Gastrocnemius medialis (tissue), 4 donors: ENCODE measurements at regions not wholly inside any gene's neighbourhood (a gene's known extent, or its start where the extent isn't known, plus 50 kb on each side); places are given as distances from the start of the nearest gene placed in this dataset.

Source experiments
- ATAC-seq, 2 donors: fragments of 150-250 bp; one replicate each; pipeline ENCODE4 v1.9.1; 2016
- DNase-seq, 2 donors: peaks; one replicate each; pipeline ENCODE4 v3.0.0-alpha.2; 2019
- H3K27ac ChIP-seq, 4 donors: fragments of 200-600 bp; sonication (generic); 1 replicate in 1 of 4; 2 replicates in 3 of 4; pipeline ENCODE4 v1.5.1; 2016 to 2018; ENCODE audit warnings: mild to moderate bottlenecking in 2 of 4, moderate library complexity in 1 of 4
- H3K27me3 ChIP-seq, 3 donors: fragments of 200-600 bp; sonication (generic) in 2 of 3; 1 replicate in 1 of 3; 2 replicates in 2 of 3; pipeline versions ENCODE4 v1.5.1 to v1.6.0; 2016 to 2019; ENCODE audit warnings: mild to moderate bottlenecking in 1 of 3, moderate library complexity in 1 of 3
- H3K36me3 ChIP-seq, 2 donors: fragments of 200-600 bp; sonication (generic) in 1 of 2; one replicate each; pipeline ENCODE4 v1.5.1; 2017 to 2018
- H3K4me1 ChIP-seq, 2 donors: fragments of 200-600 bp; sonication (generic) in 1 of 2; one replicate each; pipeline ENCODE4 v1.5.1; 2016 to 2017; ENCODE audit warnings: mild to moderate bottlenecking in 2 of 2
- H3K4me3 ChIP-seq, 4 donors: fragments of 200-600 bp; sonication (generic) in 3 of 4; 1 replicate in 1 of 4; 2 replicates in 3 of 4; pipeline ENCODE4 v1.5.1; 2016 to 2019; ENCODE audit warnings: mild to moderate bottlenecking in 2 of 4
- H3K9me3 ChIP-seq, 3 donors: fragments of 200-600 bp; sonication (generic) in 2 of 3; 1 replicate in 1 of 3; 2 replicates in 2 of 3; pipeline ENCODE4 v1.5.1; 2016 to 2019
- CTCF ChIP-seq, 5 experiments: fragments of 450-650 bp in 3 of 5; fragments of 200-600 bp in 2 of 5; sonication (generic) in 2 of 5; IDR thresholded peaks in 4 of 5; conservative IDR thresholded peaks in 1 of 5; 1 replicate in 4 of 5; 2 replicates in 1 of 5; pipeline ENCODE4 v1.5.1; 2016 to 2019; ENCODE audit warnings: antibody characterized with exemption in 5 of 5, mild to moderate bottlenecking in 3 of 5, moderate library complexity in 3 of 5
- POLR2A ChIP-seq, 2 donors: fragments of 450-650 bp; IDR thresholded peaks; one replicate each; pipeline ENCODE4 v1.6.1; 2017; ENCODE audit warnings: antibody characterized with exemption in 2 of 2, mild to moderate bottlenecking in 2 of 2, moderate library complexity in 2 of 2
- in situ Hi-C, 4 donors: fragments of 200-750 bp; cut with MboI; loops; one replicate each; pipeline versions ENCODE4 v1.15.0 to v1.8.0; 2017; ENCODE audit warnings: low sequenced_read_pairs in 4 of 4
- intact Hi-C: fragments of 100-400 bp; cut with DNase I; formaldehyde crosslinking; loops from one replicate; pipeline ENCODE4 v1.15.1; 2023; ENCODE audit warnings: low total_unique reads

DNA sequence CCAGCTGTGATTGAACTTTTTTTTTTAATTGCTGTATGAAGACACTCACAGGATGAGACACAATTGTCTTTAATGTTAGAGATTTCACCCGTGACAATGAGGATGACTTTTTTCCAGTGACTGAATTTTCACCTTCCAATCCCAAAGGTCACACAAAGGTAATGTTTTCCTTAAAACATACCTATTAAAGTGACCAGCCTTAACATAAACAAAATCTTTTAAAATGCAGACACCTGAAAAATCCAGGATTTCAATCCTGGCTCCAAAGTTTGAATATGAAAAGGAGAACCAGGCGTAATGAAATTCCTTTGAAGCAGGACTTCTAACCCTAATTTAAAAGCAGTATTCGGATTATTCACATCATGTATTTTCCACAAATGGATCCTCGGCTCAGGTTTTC lies 647.7 kb downstream of the GATA3 start:
- no peak for TF ChIP-seq POLR2A (IDR thresholded peaks at IDR 0.05)
- no peak for TF ChIP-seq CTCF (IDR thresholded peaks at IDR 0.05 in 4 of 5, conservative IDR thresholded peaks at IDR 0.05 in 1 of 5)
- Histone ChIP-seq H3K36me3 (no peaks in the 10 kb centered on the region), H3K27me3 (no peaks in the 10 kb centered on the region), H3K9me3 (no peaks in the 10 kb centered on the region), H3K4me3 (no peak overlapping the region), H3K4me1 (no peaks in the 10 kb centered on the region), H3K27ac (no peak overlapping the region)
- intact Hi-C loops (no loop called here), in situ Hi-C loops (no loop called here)
- no peak for ATAC-seq
- DNase-seq = no peak

DNA sequence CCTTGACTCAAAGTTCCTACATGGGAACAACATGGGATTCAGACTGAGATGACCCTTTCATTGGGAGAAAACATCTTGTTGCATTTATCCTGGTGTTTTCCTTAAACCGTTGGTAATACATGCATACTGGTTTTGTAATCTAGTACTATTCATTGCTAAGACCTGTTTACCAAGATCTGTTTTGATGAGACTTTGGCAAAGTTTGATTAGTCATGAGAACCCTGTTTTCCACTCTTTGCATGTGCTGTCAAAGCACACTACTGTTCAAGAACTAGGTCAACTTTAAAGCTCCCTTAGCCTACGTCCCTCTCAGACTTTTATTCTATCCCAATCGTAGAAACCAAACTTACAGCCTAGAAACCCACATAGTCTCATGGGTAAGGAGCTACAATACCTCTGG lies 650.9 kb downstream of the GATA3 start:
- no peaks in the 10 kb centered on the region for H3K4me1 ChIP-seq
- no peak for DNase-seq
- H3K9me3 ChIP-seq = no peaks in the 10 kb centered on the region
- intact Hi-C loops = no loop called here
- no peak for ATAC-seq
- no peak for TF ChIP-seq CTCF (IDR thresholded peaks at IDR 0.05 in 4 of 5, conservative IDR thresholded peaks at IDR 0.05 in 1 of 5)
- TF ChIP-seq POLR2A (IDR thresholded peaks at IDR 0.05) = no peak
- H3K36me3 ChIP-seq = no peaks in the 10 kb centered on the region
- no peak overlapping the region for H3K4me3 ChIP-seq
- in situ Hi-C loops = no loop called here
- H3K27me3 ChIP-seq = no peaks in the 10 kb centered on the region
- H3K27ac ChIP-seq = no peak overlapping the region

GRCh38 chr10:8712656-8713055 lies 658.2 kb downstream of the GATA3 start:
- H3K27ac ChIP-seq = no peak overlapping the region
- TF ChIP-seq POLR2A (IDR thresholded peaks at IDR 0.05) (no peak), CTCF (IDR thresholded peaks at IDR 0.05 in 4 of 5, conservative IDR thresholded peaks at IDR 0.05 in 1 of 5) (no peak)
- no peaks in the 10 kb centered on the region for H3K36me3 ChIP-seq
- in situ Hi-C loops (no loop called here), intact Hi-C loops (no loop called here)
- DNase-seq (no peak), ATAC-seq (no peak)
- H3K27me3 ChIP-seq = no peaks in the 10 kb centered on the region
- H3K9me3 ChIP-seq = peaks cover 0 to 3% (median 0%) of the 10 kb centered on the region in 3 donors
- H3K4me1 ChIP-seq = no peaks in the 10 kb centered on the region
- no peak overlapping the region for H3K4me3 ChIP-seq

DNA sequence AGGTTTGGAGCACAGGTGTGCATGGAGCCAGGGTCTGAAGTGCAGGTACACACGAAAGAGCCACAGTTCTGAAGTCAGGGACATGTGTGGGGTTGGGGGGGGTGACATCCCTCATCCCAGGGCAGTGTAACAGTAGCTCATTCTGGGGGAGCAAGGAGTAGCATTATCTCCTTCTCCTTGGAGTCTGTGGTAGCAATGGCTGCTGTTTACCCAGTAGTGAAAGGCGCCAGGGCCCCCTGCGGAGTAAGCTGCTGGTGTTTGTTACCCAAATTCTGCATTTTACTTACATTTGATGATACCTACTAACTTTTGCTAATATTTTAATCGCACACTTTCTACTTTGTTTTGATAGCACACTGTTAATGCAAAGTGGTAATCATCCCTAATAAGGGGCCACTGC lies 665.5 kb downstream of the GATA3 start:
- intact Hi-C loops (no loop called here), in situ Hi-C loops (no loop called here)
- Histone ChIP-seq H3K27ac (no peak overlapping the region), H3K36me3 (no peaks in the 10 kb centered on the region), H3K4me3 (no peak overlapping the region), H3K9me3 (no peaks in the 10 kb centered on the region), H3K4me1 (no peaks in the 10 kb centered on the region), H3K27me3 (no peaks in the 10 kb centered on the region)
- no peak for TF ChIP-seq POLR2A (IDR thresholded peaks at IDR 0.05)
- no peak for TF ChIP-seq CTCF (IDR thresholded peaks at IDR 0.05 in 4 of 5, conservative IDR thresholded peaks at IDR 0.05 in 1 of 5)
- DNase-seq (no peak), ATAC-seq (no peak)

- no peak for ATAC-seq
- H3K9me3 ChIP-seq = no peaks in the 10 kb centered on the region
- in situ Hi-C loops (no loop called here), intact Hi-C loops (no loop called here)
- H3K4me3 ChIP-seq = no peak overlapping the region
- no peaks in the 10 kb centered on the region for H3K27me3 ChIP-seq
- no peak overlapping the region for H3K27ac ChIP-seq
- H3K4me1 ChIP-seq = no peaks in the 10 kb centered on the region
- no peak for DNase-seq
- TF ChIP-seq POLR2A (IDR thresholded peaks at IDR 0.05) = no peak
- TF ChIP-seq CTCF (IDR thresholded peaks at IDR 0.05 in 4 of 5, conservative IDR thresholded peaks at IDR 0.05 in 1 of 5) = no peak
- no peaks in the 10 kb centered on the region for H3K36me3 ChIP-seq
These were observed 667.2 kb downstream of the GATA3 start for GRCh38 chr10:8721650-8722049.
